WTC11 (cell line): ENCODE measurements at regions not wholly inside any gene's neighbourhood (a gene's known extent, or its start where the extent isn't known, plus 50 kb on each side); places are given as distances from the start of the nearest gene placed in this dataset.

Experiments
- ATAC-seq: fragments of 200-7000 bp; cut with Tn5 transposase; 2 replicates; pipeline ENCODE4 v1.10.0; 2021; ENCODE audit warnings: mild to moderate bottlenecking, moderate library complexity
- CTCF ChIA-PET: fragments of 300-600 bp; sonication (Branson Sonifier 250); formaldehyde crosslinking; loops from one replicate; lab custom pipeline; 2021; ENCODE audit warnings: antibody characterized with exemption; lab: Charles Lee
- POLR2A ChIA-PET: fragments of 350-600 bp; sonication (Branson Sonifier 250); formaldehyde crosslinking; loops from one replicate; lab custom pipeline; 2021; ENCODE audit warnings: antibody characterized with exemption; lab: Charles Lee
- DNase-seq: peaks from one replicate; pipeline ENCODE4 v3.0.0; 2021; ENCODE audit warnings: low spot score
- H3K27ac Mint-ChIP-seq: 2 replicates; pipeline ENCODE4 v1.8.0; 2021; ENCODE audit warnings: mixed read lengths
- H3K27me3 Mint-ChIP-seq: 2 replicates; pipeline ENCODE4 v1.8.0; 2021; ENCODE audit warnings: low read depth, mild to moderate bottlenecking, moderate library complexity, mixed read lengths
- H3K36me3 Mint-ChIP-seq: 2 replicates; pipeline ENCODE4 v1.8.0; 2021; ENCODE audit warnings: mixed read lengths
- H3K4me1 Mint-ChIP-seq: 2 replicates; pipeline ENCODE4 v1.8.0; 2022; ENCODE audit warnings: mixed read lengths
- H3K4me3 Mint-ChIP-seq: 2 replicates; pipeline ENCODE4 v1.8.0; 2021; ENCODE audit warnings: mild to moderate bottlenecking, moderate library complexity, mixed read lengths
- H3K9me3 Mint-ChIP-seq: 2 replicates; pipeline ENCODE4 v1.8.0; 2021; ENCODE audit warnings: mixed read lengths
- CBFB ChIP-seq: sonication (generic); formaldehyde crosslinking; IDR thresholded peaks from 2 replicates; pipeline ENCODE4 v1.8.1; 2022; ENCODE audit warnings: mild to moderate bottlenecking, low read depth, missing genetic modification reagents
- CREB1 ChIP-seq: sonication (generic); formaldehyde crosslinking; IDR thresholded peaks from 2 replicates; pipeline ENCODE4 v1.8.0; 2023; ENCODE audit warnings: mild to moderate bottlenecking, missing genetic modification reagents
- ESRRA ChIP-seq: sonication (generic); formaldehyde crosslinking; IDR thresholded peaks from 2 replicates; pipeline ENCODE4 v1.8.1; 2022; ENCODE audit warnings: mild to moderate bottlenecking, missing genetic modification reagents, borderline replicate concordance
- FOXP1 ChIP-seq: sonication (generic); formaldehyde crosslinking; IDR thresholded peaks from 2 replicates; pipeline ENCODE4 v1.8.0; 2022; ENCODE audit warnings: missing genetic modification reagents, mild to moderate bottlenecking, moderate library complexity, borderline replicate concordance
- HMGA2 ChIP-seq: fragments of 250-450 bp; sonication (Bioruptor Pico); IDR thresholded peaks from 2 replicates; pipeline ENCODE4 v1.4.0; 2021; ENCODE audit warnings: mild to moderate bottlenecking, moderate library complexity
- NFATC4 ChIP-seq: fragments of 250-450 bp; sonication (Bioruptor Pico); IDR thresholded peaks from 2 replicates; pipeline ENCODE4 v1.9.0; 2021; ENCODE audit warnings: mild to moderate bottlenecking
- OVOL2 ChIP-seq: fragments of 250-450 bp; sonication (Bioruptor Pico); IDR thresholded peaks from 2 replicates; pipeline ENCODE4 v1.9.0; 2021; ENCODE audit warnings: mild to moderate bottlenecking, borderline replicate concordance
- PRRX2 ChIP-seq: fragments of 250-450 bp; sonication (Bioruptor Pico); IDR thresholded peaks from 2 replicates; pipeline ENCODE4 v1.8.0; 2021; ENCODE audit warnings: mild to moderate bottlenecking
- RORB ChIP-seq: fragments of 250-450 bp; sonication (Bioruptor Pico); IDR thresholded peaks from 2 replicates; pipeline ENCODE4 v1.9.0; 2021; ENCODE audit warnings: mild to moderate bottlenecking
- SOX15 ChIP-seq: fragments of 250-450 bp; sonication (Bioruptor Pico); IDR thresholded peaks from 2 replicates; pipeline ENCODE4 v1.9.0; 2021; ENCODE audit warnings: mild to moderate bottlenecking
- TEAD4 ChIP-seq: sonication (generic); formaldehyde crosslinking; IDR thresholded peaks from 2 replicates; pipeline ENCODE4 v1.8.0; 2022; ENCODE audit warnings: mild to moderate bottlenecking, missing genetic modification reagents
- ZNF396 ChIP-seq: fragments of 250-450 bp; sonication (Bioruptor Pico); IDR thresholded peaks from 2 replicates; pipeline ENCODE4 v1.8.0; 2021; ENCODE audit warnings: mild to moderate bottlenecking, moderate library complexity, borderline replicate concordance
- ZNF423 ChIP-seq: fragments of 250-450 bp; sonication (Bioruptor Pico); IDR thresholded peaks from 2 replicates; pipeline ENCODE4 v2.1.2; 2022; ENCODE audit warnings: mild to moderate bottlenecking, moderate library complexity
- TF ChIP-seq, protein P1 (sequence below): sonication (generic); formaldehyde crosslinking; IDR thresholded peaks from 2 replicates; pipeline ENCODE4 v1.8.0; 2023; ENCODE audit warnings: missing genetic modification reagents
- TF ChIP-seq, protein P2 (sequence below): sonication (generic); formaldehyde crosslinking; IDR thresholded peaks from 2 replicates; pipeline ENCODE4 v1.8.1; 2023; ENCODE audit warnings: mild to moderate bottlenecking, moderate library complexity, missing genetic modification reagents
- TF ChIP-seq, protein P3 (sequence below): sonication (generic); formaldehyde crosslinking; conservative IDR thresholded peaks from 2 replicates; pipeline ENCODE4 v1.8.1; 2022; ENCODE audit warnings: mild to moderate bottlenecking, missing genetic modification reagents
- TF ChIP-seq, protein P4 (sequence below): fragments of 200-600 bp; IDR thresholded peaks from 2 replicates; pipeline ENCODE4 v1.8.0; 2022; ENCODE audit warnings: antibody characterized with exemption
- TF ChIP-seq, protein P5 (sequence below): fragments of 250-450 bp; sonication (Bioruptor Pico); IDR thresholded peaks from 2 replicates; pipeline ENCODE4 v1.8.0; 2021; ENCODE audit warnings: mild to moderate bottlenecking
- TF ChIP-seq, protein P6 (sequence below): sonication (generic); formaldehyde crosslinking; IDR thresholded peaks from 2 replicates; pipeline ENCODE4 v1.8.0; 2022; ENCODE audit warnings: mild to moderate bottlenecking, missing genetic modification reagents
- TF ChIP-seq, protein P7 (sequence below): sonication (generic); formaldehyde crosslinking; IDR thresholded peaks from 2 replicates; pipeline ENCODE4 v1.8.1; 2023; ENCODE audit warnings: mild to moderate bottlenecking, missing genetic modification reagents
- TF ChIP-seq, protein P8 (sequence below): sonication (generic); formaldehyde crosslinking; IDR thresholded peaks from 2 replicates; pipeline ENCODE4 v1.8.1; 2022; ENCODE audit warnings: missing genetic modification reagents, borderline replicate concordance
- TF ChIP-seq, protein P9 (sequence below): sonication (generic); formaldehyde crosslinking; IDR thresholded peaks from 2 replicates; pipeline ENCODE4 v1.8.0; 2023; ENCODE audit warnings: mild to moderate bottlenecking, missing genetic modification reagents
- TF ChIP-seq, protein P10 (sequence below): sonication (generic); formaldehyde crosslinking; IDR thresholded peaks from 2 replicates; pipeline ENCODE4 v1.8.1; 2022; ENCODE audit warnings: low read depth, missing genetic modification reagents, borderline replicate concordance

DNA sequence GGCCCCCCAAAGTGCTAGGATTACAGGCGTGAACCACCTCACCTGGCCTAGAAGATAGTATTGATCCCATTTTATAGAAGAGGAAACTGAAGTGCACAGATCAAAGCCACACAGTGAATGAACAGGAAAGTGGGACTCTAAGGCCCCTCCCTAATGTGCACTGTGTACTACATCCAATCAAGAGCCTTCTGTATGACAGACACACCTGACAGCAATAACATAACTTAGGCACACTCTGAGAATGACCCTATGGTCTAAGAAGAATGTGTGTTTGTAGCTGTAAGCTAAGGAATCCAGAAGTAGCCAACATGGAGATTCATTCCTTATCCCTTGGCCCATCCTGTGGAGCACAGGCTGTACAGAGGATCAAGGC lies 271.2 kb downstream of the SMARCA2 start (continued):
- TF ChIP-seq, protein P1, sequence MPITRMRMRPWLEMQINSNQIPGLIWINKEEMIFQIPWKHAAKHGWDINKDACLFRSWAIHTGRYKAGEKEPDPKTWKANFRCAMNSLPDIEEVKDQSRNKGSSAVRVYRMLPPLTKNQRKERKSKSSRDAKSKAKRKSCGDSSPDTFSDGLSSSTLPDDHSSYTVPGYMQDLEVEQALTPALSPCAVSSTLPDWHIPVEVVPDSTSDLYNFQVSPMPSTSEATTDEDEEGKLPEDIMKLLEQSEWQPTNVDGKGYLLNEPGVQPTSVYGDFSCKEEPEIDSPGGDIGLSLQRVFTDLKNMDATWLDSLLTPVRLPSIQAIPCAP (CRISPR knock-in tag): no peak
- TF ChIP-seq CREB1 (CRISPR knock-in tag) (no peak), TEAD4 (CRISPR knock-in tag) (no peak)
- TF ChIP-seq, protein P2, sequence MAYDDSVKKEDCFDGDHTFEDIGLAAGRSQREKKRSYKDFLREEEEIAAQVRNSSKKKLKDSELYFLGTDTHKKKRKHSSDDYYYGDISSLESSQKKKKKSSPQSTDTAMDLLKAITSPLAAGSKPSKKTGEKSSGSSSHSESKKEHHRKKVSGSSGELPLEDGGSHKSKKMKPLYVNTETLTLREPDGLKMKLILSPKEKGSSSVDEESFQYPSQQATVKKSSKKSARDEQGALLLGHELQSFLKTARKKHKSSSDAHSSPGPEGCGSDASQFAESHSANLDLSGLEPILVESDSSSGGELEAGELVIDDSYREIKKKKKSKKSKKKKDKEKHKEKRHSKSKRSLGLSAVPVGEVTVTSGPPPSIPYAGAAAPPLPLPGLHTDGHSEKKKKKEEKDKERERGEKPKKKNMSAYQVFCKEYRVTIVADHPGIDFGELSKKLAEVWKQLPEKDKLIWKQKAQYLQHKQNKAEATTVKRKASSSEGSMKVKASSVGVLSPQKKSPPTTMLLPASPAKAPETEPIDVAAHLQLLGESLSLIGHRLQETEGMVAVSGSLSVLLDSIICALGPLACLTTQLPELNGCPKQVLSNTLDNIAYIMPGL (CRISPR knock-in tag): no peak

DNA sequence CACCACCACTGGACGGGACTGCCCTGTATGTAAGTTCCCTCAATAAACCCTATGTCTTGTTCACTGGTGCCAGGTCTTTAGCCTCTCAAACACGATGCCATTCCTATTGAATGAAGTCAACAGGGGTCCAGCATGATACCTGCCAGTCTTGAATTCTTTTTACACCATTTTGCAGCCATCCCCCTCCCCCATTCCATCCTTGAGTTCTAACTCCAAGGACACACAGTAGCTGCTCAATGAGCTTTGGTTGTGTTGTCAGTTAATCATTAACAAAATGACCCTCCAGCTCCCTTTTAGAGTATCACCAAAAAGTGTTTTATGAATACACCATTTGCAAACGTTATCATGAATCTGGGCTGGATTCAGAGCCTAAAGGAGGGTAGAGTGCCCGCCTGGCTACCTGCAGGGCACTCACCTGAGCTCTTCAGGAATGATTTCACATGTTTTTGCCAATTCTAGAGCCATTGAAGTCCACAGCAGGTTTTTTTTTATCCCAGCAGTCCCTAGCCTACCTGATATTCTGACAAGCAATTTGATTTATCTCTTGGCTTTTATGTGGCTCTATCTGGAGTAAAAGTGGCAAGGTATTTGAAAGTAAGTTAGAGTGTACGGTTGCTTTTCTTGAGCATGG lies 271.8 kb downstream of the SMARCA2 start:
- CTCF ChIA-PET: interaction anchor here (1.2 kb wide), 1 partner anchor 45 kb away, joined by 3 read pairs; no protein-coding TSS in a partner anchor
- no peak overlapping the region for H3K4me3 Mint-ChIP-seq
- ATAC-seq: no peak
- TF ChIP-seq, protein P3, sequence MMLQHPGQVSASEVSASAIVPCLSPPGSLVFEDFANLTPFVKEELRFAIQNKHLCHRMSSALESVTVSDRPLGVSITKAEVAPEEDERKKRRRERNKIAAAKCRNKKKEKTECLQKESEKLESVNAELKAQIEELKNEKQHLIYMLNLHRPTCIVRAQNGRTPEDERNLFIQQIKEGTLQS (CRISPR knock-in tag): no peak
- no peak for TF ChIP-seq ESRRA (CRISPR knock-in tag)
- TF ChIP-seq PRRX2 (CRISPR knock-in tag): no peak
- no peak for TF ChIP-seq OVOL2 (CRISPR knock-in tag)
- TF ChIP-seq, protein P4, sequence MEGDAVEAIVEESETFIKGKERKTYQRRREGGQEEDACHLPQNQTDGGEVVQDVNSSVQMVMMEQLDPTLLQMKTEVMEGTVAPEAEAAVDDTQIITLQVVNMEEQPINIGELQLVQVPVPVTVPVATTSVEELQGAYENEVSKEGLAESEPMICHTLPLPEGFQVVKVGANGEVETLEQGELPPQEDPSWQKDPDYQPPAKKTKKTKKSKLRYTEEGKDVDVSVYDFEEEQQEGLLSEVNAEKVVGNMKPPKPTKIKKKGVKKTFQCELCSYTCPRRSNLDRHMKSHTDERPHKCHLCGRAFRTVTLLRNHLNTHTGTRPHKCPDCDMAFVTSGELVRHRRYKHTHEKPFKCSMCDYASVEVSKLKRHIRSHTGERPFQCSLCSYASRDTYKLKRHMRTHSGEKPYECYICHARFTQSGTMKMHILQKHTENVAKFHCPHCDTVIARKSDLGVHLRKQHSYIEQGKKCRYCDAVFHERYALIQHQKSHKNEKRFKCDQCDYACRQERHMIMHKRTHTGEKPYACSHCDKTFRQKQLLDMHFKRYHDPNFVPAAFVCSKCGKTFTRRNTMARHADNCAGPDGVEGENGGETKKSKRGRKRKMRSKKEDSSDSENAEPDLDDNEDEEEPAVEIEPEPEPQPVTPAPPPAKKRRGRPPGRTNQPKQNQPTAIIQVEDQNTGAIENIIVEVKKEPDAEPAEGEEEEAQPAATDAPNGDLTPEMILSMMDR: no peak
- no peak for TF ChIP-seq ZNF423 (CRISPR knock-in tag)
- no peak for TF ChIP-seq RORB
- no peak for TF ChIP-seq SOX15 (CRISPR knock-in tag)
- TF ChIP-seq, protein P5, sequence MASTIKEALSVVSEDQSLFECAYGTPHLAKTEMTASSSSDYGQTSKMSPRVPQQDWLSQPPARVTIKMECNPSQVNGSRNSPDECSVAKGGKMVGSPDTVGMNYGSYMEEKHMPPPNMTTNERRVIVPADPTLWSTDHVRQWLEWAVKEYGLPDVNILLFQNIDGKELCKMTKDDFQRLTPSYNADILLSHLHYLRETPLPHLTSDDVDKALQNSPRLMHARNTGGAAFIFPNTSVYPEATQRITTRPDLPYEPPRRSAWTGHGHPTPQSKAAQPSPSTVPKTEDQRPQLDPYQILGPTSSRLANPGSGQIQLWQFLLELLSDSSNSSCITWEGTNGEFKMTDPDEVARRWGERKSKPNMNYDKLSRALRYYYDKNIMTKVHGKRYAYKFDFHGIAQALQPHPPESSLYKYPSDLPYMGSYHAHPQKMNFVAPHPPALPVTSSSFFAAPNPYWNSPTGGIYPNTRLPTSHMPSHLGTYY (CRISPR knock-in tag): no peak
- TF ChIP-seq, protein P6, sequence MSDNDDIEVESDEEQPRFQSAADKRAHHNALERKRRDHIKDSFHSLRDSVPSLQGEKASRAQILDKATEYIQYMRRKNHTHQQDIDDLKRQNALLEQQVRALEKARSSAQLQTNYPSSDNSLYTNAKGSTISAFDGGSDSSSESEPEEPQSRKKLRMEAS (CRISPR knock-in tag): no peak
- TF ChIP-seq, protein P7, sequence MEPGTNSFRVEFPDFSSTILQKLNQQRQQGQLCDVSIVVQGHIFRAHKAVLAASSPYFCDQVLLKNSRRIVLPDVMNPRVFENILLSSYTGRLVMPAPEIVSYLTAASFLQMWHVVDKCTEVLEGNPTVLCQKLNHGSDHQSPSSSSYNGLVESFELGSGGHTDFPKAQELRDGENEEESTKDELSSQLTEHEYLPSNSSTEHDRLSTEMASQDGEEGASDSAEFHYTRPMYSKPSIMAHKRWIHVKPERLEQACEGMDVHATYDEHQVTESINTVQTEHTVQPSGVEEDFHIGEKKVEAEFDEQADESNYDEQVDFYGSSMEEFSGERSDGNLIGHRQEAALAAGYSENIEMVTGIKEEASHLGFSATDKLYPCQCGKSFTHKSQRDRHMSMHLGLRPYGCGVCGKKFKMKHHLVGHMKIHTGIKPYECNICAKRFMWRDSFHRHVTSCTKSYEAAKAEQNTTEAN (CRISPR knock-in tag): no peak
- no peak for TF ChIP-seq HMGA2 (CRISPR knock-in tag)
- TF ChIP-seq, protein P8, sequence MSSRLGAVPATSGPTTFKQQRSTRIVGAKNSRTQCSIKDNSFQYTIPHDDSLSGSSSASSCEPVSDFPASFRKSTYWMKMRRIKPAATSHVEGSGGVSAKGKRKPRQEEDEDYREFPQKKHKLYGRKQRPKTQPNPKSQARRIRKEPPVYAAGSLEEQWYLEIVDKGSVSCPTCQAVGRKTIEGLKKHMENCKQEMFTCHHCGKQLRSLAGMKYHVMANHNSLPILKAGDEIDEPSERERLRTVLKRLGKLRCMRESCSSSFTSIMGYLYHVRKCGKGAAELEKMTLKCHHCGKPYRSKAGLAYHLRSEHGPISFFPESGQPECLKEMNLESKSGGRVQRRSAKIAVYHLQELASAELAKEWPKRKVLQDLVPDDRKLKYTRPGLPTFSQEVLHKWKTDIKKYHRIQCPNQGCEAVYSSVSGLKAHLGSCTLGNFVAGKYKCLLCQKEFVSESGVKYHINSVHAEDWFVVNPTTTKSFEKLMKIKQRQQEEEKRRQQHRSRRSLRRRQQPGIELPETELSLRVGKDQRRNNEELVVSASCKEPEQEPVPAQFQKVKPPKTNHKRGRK (CRISPR knock-in tag): no peak
- no peak for TF ChIP-seq CBFB
- TF ChIP-seq, protein P9, sequence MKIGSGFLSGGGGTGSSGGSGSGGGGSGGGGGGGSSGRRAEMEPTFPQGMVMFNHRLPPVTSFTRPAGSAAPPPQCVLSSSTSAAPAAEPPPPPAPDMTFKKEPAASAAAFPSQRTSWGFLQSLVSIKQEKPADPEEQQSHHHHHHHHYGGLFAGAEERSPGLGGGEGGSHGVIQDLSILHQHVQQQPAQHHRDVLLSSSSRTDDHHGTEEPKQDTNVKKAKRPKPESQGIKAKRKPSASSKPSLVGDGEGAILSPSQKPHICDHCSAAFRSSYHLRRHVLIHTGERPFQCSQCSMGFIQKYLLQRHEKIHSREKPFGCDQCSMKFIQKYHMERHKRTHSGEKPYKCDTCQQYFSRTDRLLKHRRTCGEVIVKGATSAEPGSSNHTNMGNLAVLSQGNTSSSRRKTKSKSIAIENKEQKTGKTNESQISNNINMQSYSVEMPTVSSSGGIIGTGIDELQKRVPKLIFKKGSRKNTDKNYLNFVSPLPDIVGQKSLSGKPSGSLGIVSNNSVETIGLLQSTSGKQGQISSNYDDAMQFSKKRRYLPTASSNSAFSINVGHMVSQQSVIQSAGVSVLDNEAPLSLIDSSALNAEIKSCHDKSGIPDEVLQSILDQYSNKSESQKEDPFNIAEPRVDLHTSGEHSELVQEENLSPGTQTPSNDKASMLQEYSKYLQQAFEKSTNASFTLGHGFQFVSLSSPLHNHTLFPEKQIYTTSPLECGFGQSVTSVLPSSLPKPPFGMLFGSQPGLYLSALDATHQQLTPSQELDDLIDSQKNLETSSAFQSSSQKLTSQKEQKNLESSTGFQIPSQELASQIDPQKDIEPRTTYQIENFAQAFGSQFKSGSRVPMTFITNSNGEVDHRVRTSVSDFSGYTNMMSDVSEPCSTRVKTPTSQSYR (CRISPR knock-in tag): no peak
- TF ChIP-seq ZNF396 (CRISPR knock-in tag): no peak
- TF ChIP-seq, protein P10, sequence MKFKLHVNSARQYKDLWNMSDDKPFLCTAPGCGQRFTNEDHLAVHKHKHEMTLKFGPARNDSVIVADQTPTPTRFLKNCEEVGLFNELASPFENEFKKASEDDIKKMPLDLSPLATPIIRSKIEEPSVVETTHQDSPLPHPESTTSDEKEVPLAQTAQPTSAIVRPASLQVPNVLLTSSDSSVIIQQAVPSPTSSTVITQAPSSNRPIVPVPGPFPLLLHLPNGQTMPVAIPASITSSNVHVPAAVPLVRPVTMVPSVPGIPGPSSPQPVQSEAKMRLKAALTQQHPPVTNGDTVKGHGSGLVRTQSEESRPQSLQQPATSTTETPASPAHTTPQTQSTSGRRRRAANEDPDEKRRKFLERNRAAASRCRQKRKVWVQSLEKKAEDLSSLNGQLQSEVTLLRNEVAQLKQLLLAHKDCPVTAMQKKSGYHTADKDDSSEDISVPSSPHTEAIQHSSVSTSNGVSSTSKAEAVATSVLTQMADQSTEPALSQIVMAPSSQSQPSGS (CRISPR knock-in tag): no peak
- TF ChIP-seq FOXP1 (CRISPR knock-in tag): no peak
- TF ChIP-seq NFATC4 (CRISPR knock-in tag): no peak

More for the DNA sequence above, 271.8 kb downstream of the SMARCA2 start:
- H3K27ac Mint-ChIP-seq: no peak overlapping the region
- H3K36me3 Mint-ChIP-seq: peaks cover 37% of the 10 kb centered on the region
- no peaks in the 10 kb centered on the region; the same call in 1 of the 2 replicates for H3K27me3 Mint-ChIP-seq
- peaks cover 34% of the 10 kb centered on the region for H3K4me1 Mint-ChIP-seq
- POLR2A ChIA-PET: no interaction called here
- DNase-seq: no peak
- peaks cover 10% of the 10 kb centered on the region for H3K9me3 Mint-ChIP-seq
